A549 (cell line): ENCODE measurements at regions not wholly inside any gene's neighbourhood (a gene's known extent, or its start where the extent isn't known, plus 50 kb on each side); places are given as distances from the start of the nearest gene placed in this dataset.
"Not testable (repeated sequence)": the region's sequence is repeated elsewhere in the genome, so short reads cannot be mapped to it uniquely, and the experiment has no call there.

Experiments used
- ATAC-seq, 2 experiments: fragments of 200-7000 bp in 1 of 2; fragments of >200 bp in 1 of 2; cut with Nextera tagmentation in 1 of 2; cut with Tn5 transposase in 1 of 2; 3 replicates each; pipeline versions ENCODE4 v1.8.0 to v1.9.1; 2018 to 2020; ENCODE audit warnings: mild to moderate bottlenecking in 1 of 2, moderate library complexity in 1 of 2
- CTCF ChIA-PET: fragments of 300-600 bp; sonication (Branson Sonifier 250); formaldehyde crosslinking; extraction: SDS; loops from one replicate; lab custom pipeline; 2021; ENCODE audit warnings: antibody characterized with exemption, inconsistent platforms; lab: Yijun Ruan, JAX
- POLR2A ChIA-PET: fragments of 350-600 bp; formaldehyde crosslinking; extraction: SDS; loops from one replicate; lab custom pipeline; 2021; ENCODE audit warnings: antibody characterized with exemption, inconsistent platforms; lab: Yijun Ruan, JAX
- DNase-seq, 2 experiments: peaks; one replicate each; pipeline versions ENCODE4 v3.0.0 to v3.0.0-alpha.2; 2011 to 2016; ENCODE audit warnings: low read depth in 1 of 2, low spot score in 1 of 2
- FAIRE-seq: peaks from 2 replicates; lab custom pipeline; 2011; peaks lifted over from hg19 to GRCh38; lab: Jason Lieb, UNC
- H3K27ac ChIP-seq, 2 experiments: fragments of >200 bp; sonication (Bioruptor Twin); formaldehyde crosslinking; 3 replicates each; pipeline ENCODE4 v1.5.1; 2016 to 2017
- H3K4me1 ChIP-seq: fragments of >200 bp; sonication (Bioruptor Twin); formaldehyde crosslinking; 3 replicates; pipeline ENCODE4 v1.6.1; 2016
- H3K4me2 ChIP-seq: fragments of >200 bp; sonication (Bioruptor Twin); formaldehyde crosslinking; 3 replicates; pipeline ENCODE4 v1.6.1; 2016
- H3K4me3 ChIP-seq: fragments of >200 bp; sonication (Bioruptor Twin); formaldehyde crosslinking; 3 replicates; pipeline ENCODE4 v1.5.1; 2016
- H3K9me3 ChIP-seq: fragments of >200 bp; sonication (Bioruptor Twin); formaldehyde crosslinking; 3 replicates; pipeline ENCODE4 v1.6.1; 2016
- BCL3 ChIP-seq: fragments of >200 bp; sonication (Bioruptor Twin); formaldehyde crosslinking; IDR thresholded peaks from 3 replicates; pipeline ENCODE4 v1.6.1; 2016
- E2F6 ChIP-seq: IDR thresholded peaks from 2 replicates; pipeline ENCODE4 v1.6.1; 2012; ENCODE audit warnings: low read depth, borderline replicate concordance
- HES2 ChIP-seq: fragments of >200 bp; sonication (Bioruptor Twin); formaldehyde crosslinking; IDR thresholded peaks from 2 replicates; pipeline ENCODE4 v1.6.1; 2016
- HEYL ChIP-seq: fragments of 250-450 bp; sonication (Bioruptor Pico); IDR thresholded peaks from 2 replicates; pipeline ENCODE4 v1.8.0; 2021; ENCODE audit warnings: mild to moderate bottlenecking, moderate library complexity
- HOXA7 ChIP-seq: fragments of 250-450 bp; sonication (Bioruptor Pico); IDR thresholded peaks from 2 replicates; pipeline ENCODE4 v1.5.0; 2020; ENCODE audit warnings: mild to moderate bottlenecking, moderate library complexity
- JUN ChIP-seq, 2 experiments: fragments of >200 bp; sonication (Bioruptor Twin); formaldehyde crosslinking; IDR thresholded peaks; 2 replicates in 1 of 2; 3 replicates in 1 of 2; pipeline ENCODE4 v1.6.1; 2016 to 2017
- JUNB ChIP-seq: fragments of >200 bp; sonication (Bioruptor Twin); formaldehyde crosslinking; IDR thresholded peaks from 2 replicates; pipeline ENCODE4 v1.6.1; 2016
- MAZ ChIP-seq: fragments of 150-350 bp; IDR thresholded peaks from 2 replicates; pipeline ENCODE4 v1.6.1; 2014; ENCODE audit warnings: antibody characterized with exemption, low read depth, low read length, borderline replicate concordance
- PHF8 ChIP-seq: fragments of 200-600 bp; sonication (generic); IDR thresholded peaks from 2 replicates; pipeline ENCODE4 v1.6.1; 2016; ENCODE audit warnings: low read depth, mild to moderate bottlenecking, antibody characterized with exemption, moderate library complexity, borderline replicate concordance
- POLR2AphosphoS2 ChIP-seq: conservative IDR thresholded peaks from 2 replicates; pipeline ENCODE4 v1.6.1; 2012; ENCODE audit warnings: low read length, improper control_type of control experiment, inconsistent platforms
- RAD21 ChIP-seq, 2 experiments: fragments of >200 bp in 1 of 2; sonication (Bioruptor Twin) in 1 of 2; formaldehyde crosslinking in 1 of 2; IDR thresholded peaks in 1 of 2; conservative IDR thresholded peaks in 1 of 2; 2 replicates in 1 of 2; 3 replicates in 1 of 2; pipeline ENCODE4 v1.6.1; 2012 to 2018; ENCODE audit warnings: inconsistent platforms in 1 of 2
- RNF2 ChIP-seq: fragments of 200-600 bp; sonication (generic); IDR thresholded peaks from 2 replicates; pipeline ENCODE4 v1.6.1; 2016; ENCODE audit warnings: low read depth, mild to moderate bottlenecking, antibody characterized with exemption, moderate library complexity, borderline replicate concordance
- TFCP2L1 ChIP-seq: fragments of 250-450 bp; sonication (Bioruptor Pico); IDR thresholded peaks from 2 replicates; pipeline ENCODE4 v1.5.0; 2021; ENCODE audit warnings: mild to moderate bottlenecking
- USF2 ChIP-seq: fragments of 450-650 bp; IDR thresholded peaks from 2 replicates; pipeline ENCODE4 v1.6.1; 2014; ENCODE audit warnings: antibody characterized with exemption
- WGBS: methylation state at CpG from one replicate; pipeline ENCODE4 v1.1.6; 2017; ENCODE audit errors: missing lambda C conversion rate; 5-methylcytosine and 5-hydroxymethylcytosine counted together

- Histone ChIP-seq H3K4me1 (no peaks in the 10 kb centered on the region), H3K27ac (no peak overlapping the region), H3K9me3 (no peaks in the 10 kb centered on the region), H3K4me3 (no peak overlapping the region), H3K4me2 (no peak overlapping the region)
- no peak for ATAC-seq
- WGBS = 88% methylated on average over 30 of the region's 30 CpGs
- TF ChIP-seq MAZ (no peak), HOXA7 (CRISPR knock-in tag) (no peak), BCL3 (no peak), JUN (IDR thresholded peaks at IDR 0.05) (no peak), RNF2 (no peak), POLR2AphosphoS2 (no peak), HES2 (no peak), TFCP2L1 (CRISPR knock-in tag) (no peak), RAD21 (conservative IDR thresholded peaks at IDR 0.05 in 1 of 2, IDR thresholded peaks at IDR 0.05 in 1 of 2) (no peak), JUNB (no peak), HEYL (CRISPR knock-in tag) (no peak), USF2 (no peak), PHF8 (no peak), E2F6 (no peak)
- DNase-seq = no peak
- ChIA-PET POLR2A (no interaction called here), CTCF (interaction anchor here (1.3 kb wide), 1 partner anchor 103 kb away, joined by 3 read pairs; no protein-coding TSS in a partner anchor)
- no peak for FAIRE-seq
These were observed 118.1 kb downstream of the TNFRSF13B start for GRCh38 chr17:16853661-16854320.

GRCh38 chr17:16849861-16850260 lies 122.1 kb downstream of the TNFRSF13B start:
- DNase-seq, CTCF ChIA-PET, H3K4me1 ChIP-seq, H3K4me3 ChIP-seq, FAIRE-seq, H3K9me3 ChIP-seq, H3K27ac ChIP-seq, POLR2A ChIA-PET, ATAC-seq, H3K4me2 ChIP-seq: not testable (repeated sequence)
- 76% methylated on average over 6 of the region's 7 CpGs for WGBS

GRCh38 chr17:16848997-16849396 lies 122.9 kb downstream of the TNFRSF13B start:
- H3K9me3 ChIP-seq, FAIRE-seq, POLR2A ChIA-PET, H3K4me1 ChIP-seq, DNase-seq, H3K4me2 ChIP-seq, CTCF ChIA-PET, H3K27ac ChIP-seq, H3K4me3 ChIP-seq: not testable (repeated sequence)
- peak; percentile 26 to 47; a peak in 3 of 6 replicates for ATAC-seq
- 90% methylated on average over 6 of the region's 14 CpGs for WGBS

- WGBS = 100% methylated on average over 1 of the region's 9 CpGs
- POLR2A ChIA-PET, ATAC-seq: not testable (repeated sequence)
These were observed 126.8 kb downstream of the TNFRSF13B start for GRCh38 chr17:16845098-16845497.

GRCh38 chr17:16844669-16845068 lies 127.2 kb downstream of the TNFRSF13B start:
- DNase-seq, CTCF ChIA-PET, FAIRE-seq, POLR2A ChIA-PET, H3K9me3 ChIP-seq, ATAC-seq, H3K27ac ChIP-seq, H3K4me3 ChIP-seq, H3K4me1 ChIP-seq, H3K4me2 ChIP-seq: not testable (repeated sequence)
- 64% methylated on average over 1 of the region's 6 CpGs for WGBS

More at GRCh38 chr17:16845098-16845497, 126.8 kb downstream of the TNFRSF13B start:
- H3K9me3 ChIP-seq, H3K27ac ChIP-seq, H3K4me3 ChIP-seq, CTCF ChIA-PET, FAIRE-seq, DNase-seq, H3K4me2 ChIP-seq, H3K4me1 ChIP-seq: not testable (repeated sequence)

- not testable (repeated sequence) for ATAC-seq
These were observed 128.4 kb downstream of the TNFRSF13B start for GRCh38 chr17:16843511-16843910.

GRCh38 chr17:16842346-16842745 lies 129.6 kb downstream of the TNFRSF13B start:
- H3K27ac ChIP-seq, H3K4me3 ChIP-seq, POLR2A ChIA-PET, H3K4me2 ChIP-seq, DNase-seq, CTCF ChIA-PET, ATAC-seq, H3K9me3 ChIP-seq, H3K4me1 ChIP-seq, FAIRE-seq: not testable (repeated sequence)
- 59% methylated on average over 4 of the region's 6 CpGs for WGBS

More at GRCh38 chr17:16843511-16843910, 128.4 kb downstream of the TNFRSF13B start:
- H3K4me2 ChIP-seq, DNase-seq, FAIRE-seq, H3K9me3 ChIP-seq, H3K4me1 ChIP-seq, POLR2A ChIA-PET, H3K27ac ChIP-seq, CTCF ChIA-PET, H3K4me3 ChIP-seq: not testable (repeated sequence)
- WGBS = no CpG with 5 or more reads among the region's 7 CpGs
